ENCODE measurements at regions not wholly inside any gene's neighbourhood (a gene's known extent, or its start where the extent isn't known, plus 50 kb on each side); places are given as distances from the start of the nearest gene placed in this dataset.

GRCh38 chr9:95788521-95788991 lies 86.9 kb upstream of the ERCC6L2 start:
- TF ChIP-seq EZH2 (IDR thresholded peaks at IDR 0.05; ENCODE audit: borderline replicate concordance, insufficient read depth, low read depth, low read length, poor library complexity, severe bottlenecking) (no peak), CTCF (IDR thresholded peaks at IDR 0.05) (no peak)
